Activated T-cell treated with anti-CD3 and anti-CD28 coated beads, Interleukin-2, amount 50 U/mL, for 72 hours (primary cell): ENCODE measurements at regions not wholly inside any gene's neighbourhood (a gene's known extent, or its start where the extent isn't known, plus 50 kb on each side); places are given as distances from the start of the nearest gene placed in this dataset.

Source experiments
- ATAC-seq, 2 donors: fragments of 150-1000 bp; cut with Tn5 transposase; replicated peaks in 1 of 2; 2 replicates each; pipeline ENCODE4 v1.10.0; 2021; ENCODE audit warnings: moderate library complexity in 2 of 2, mild to moderate bottlenecking in 1 of 2
- DNase-seq, 2 donors: peaks; one replicate each; pipeline ENCODE4 v3.0.0; 2021 to 2022; ENCODE audit warnings: mixed read lengths in 1 of 2
- H3K27ac Mint-ChIP-seq: one replicate; pipeline ENCODE4 v1.8.0; 2022; ENCODE audit warnings: mild to moderate bottlenecking, moderate library complexity, mixed read lengths
- H3K27me3 Mint-ChIP-seq: one replicate; pipeline ENCODE4 v1.8.0; 2022; ENCODE audit warnings: low read depth, mixed read lengths
- H3K36me3 Mint-ChIP-seq, 2 donors: one replicate each; pipeline ENCODE4 v1.8.0; 2022; ENCODE audit warnings: mixed read lengths in 2 of 2, mild to moderate bottlenecking in 1 of 2; ENCODE audit not compliant: insufficient read depth in 2 of 2
- H3K4me1 Mint-ChIP-seq: one replicate; pipeline ENCODE4 v1.8.0; 2022; ENCODE audit warnings: low read depth, mixed read lengths
- H3K4me3 Mint-ChIP-seq, 2 donors: one replicate each; pipeline ENCODE4 v1.8.0; 2022; ENCODE audit warnings: mild to moderate bottlenecking in 2 of 2, mixed read lengths in 2 of 2, moderate library complexity in 2 of 2
- H3K9me3 Mint-ChIP-seq, 2 donors: one replicate each; pipeline ENCODE4 v1.8.0; 2022; ENCODE audit warnings: mixed read lengths in 2 of 2

- peak in 1 of 2 donors; percentile 11 for ATAC-seq
- H3K27ac Mint-ChIP-seq = no peak overlapping the region
- no peak for DNase-seq
- no peaks in the 10 kb centered on the region for H3K36me3 Mint-ChIP-seq
- peaks cover 0 to 2% of the 10 kb centered on the region in 2 donors for H3K9me3 Mint-ChIP-seq
- H3K4me3 Mint-ChIP-seq = no peak overlapping the region
- peaks cover 7% of the 10 kb centered on the region for H3K27me3 Mint-ChIP-seq
- no peaks in the 10 kb centered on the region for H3K4me1 Mint-ChIP-seq
Observed at GRCh38 chr14:30295980-30296379, 263.0 kb upstream of the G2E3 start.

- no peaks in the 10 kb centered on the region for H3K36me3 Mint-ChIP-seq
- no peak for ATAC-seq
- peak; percentile 4 to 5 for DNase-seq
- H3K27ac Mint-ChIP-seq = no peak overlapping the region
- peak overlapping the region; percentile 26 to 55 for H3K4me3 Mint-ChIP-seq
- no peaks in the 10 kb centered on the region for H3K4me1 Mint-ChIP-seq
- peaks cover 0 to 2% of the 10 kb centered on the region in 2 donors for H3K9me3 Mint-ChIP-seq
- H3K27me3 Mint-ChIP-seq = peaks cover 7% of the 10 kb centered on the region
Observed at GRCh38 chr14:30296931-30297405, 262.0 kb upstream of the G2E3 start.

- H3K27me3 Mint-ChIP-seq = peaks cover 11% of the 10 kb centered on the region
- DNase-seq = no peak
- H3K27ac Mint-ChIP-seq = no peak overlapping the region
- H3K4me3 Mint-ChIP-seq = no peak overlapping the region
- no peaks in the 10 kb centered on the region for H3K36me3 Mint-ChIP-seq
- H3K4me1 Mint-ChIP-seq = no peaks in the 10 kb centered on the region
- ATAC-seq = no peak
- peaks cover 0 to 2% of the 10 kb centered on the region in 2 donors for H3K9me3 Mint-ChIP-seq
Observed at GRCh38 chr14:30297876-30298795, 260.8 kb upstream of the G2E3 start.

- Mint-ChIP-seq H3K36me3 (no peaks in the 10 kb centered on the region), H3K4me1 (no peaks in the 10 kb centered on the region), H3K27ac (no peak overlapping the region), H3K9me3 (peaks cover 0 to 2% of the 10 kb centered on the region in 2 donors), H3K4me3 (no peak overlapping the region), H3K27me3 (peaks cover 14% of the 10 kb centered on the region)
- ATAC-seq = no peak
- DNase-seq = no peak
Observed at GRCh38 chr14:30299915-30300314, 259.0 kb upstream of the G2E3 start.

- Mint-ChIP-seq H3K36me3 (no peaks in the 10 kb centered on the region), H3K27me3 (peaks cover 20% of the 10 kb centered on the region), H3K27ac (no peak overlapping the region), H3K4me3 (no peak overlapping the region), H3K4me1 (no peaks in the 10 kb centered on the region), H3K9me3 (no peaks in the 10 kb centered on the region)
- ATAC-seq (no peak), DNase-seq (no peak)
Observed at GRCh38 chr14:30303350-30303749, 255.6 kb upstream of the G2E3 start.

- Mint-ChIP-seq H3K9me3 (no peaks in the 10 kb centered on the region), H3K36me3 (no peaks in the 10 kb centered on the region), H3K4me3 (no peak overlapping the region), H3K4me1 (no peaks in the 10 kb centered on the region), H3K27ac (no peak overlapping the region), H3K27me3 (peaks cover 13% of the 10 kb centered on the region)
- DNase-seq = no peak
- ATAC-seq = no peak
Observed at GRCh38 chr14:30305346-30305745, 253.6 kb upstream of the G2E3 start.

- Mint-ChIP-seq H3K36me3 (no peaks in the 10 kb centered on the region), H3K4me3 (no peak overlapping the region), H3K9me3 (peaks cover 1 to 5% of the 10 kb centered on the region in 2 donors), H3K27me3 (peaks cover 13% of the 10 kb centered on the region), H3K27ac (no peak overlapping the region), H3K4me1 (no peaks in the 10 kb centered on the region)
- DNase-seq = no peak
- no peak for ATAC-seq
Observed at GRCh38 chr14:30309405-30309804, 249.6 kb upstream of the G2E3 start.

GRCh38 chr14:30312214-30312613, 246.7 kb upstream of the G2E3 start:
- Mint-ChIP-seq H3K27me3 (peaks cover 8% of the 10 kb centered on the region), H3K27ac (no peak overlapping the region), H3K36me3 (peaks cover 0 to 2% of the 10 kb centered on the region in 2 donors), H3K9me3 (peaks cover 1 to 5% of the 10 kb centered on the region in 2 donors), H3K4me3 (no peak overlapping the region), H3K4me1 (no peaks in the 10 kb centered on the region)
- ATAC-seq (no peak), DNase-seq (no peak)

- Mint-ChIP-seq H3K4me1 (no peaks in the 10 kb centered on the region), H3K36me3 (peaks cover 0 to 2% of the 10 kb centered on the region in 2 donors), H3K4me3 (no peak overlapping the region), H3K9me3 (peaks cover under 1 to 5% of the 10 kb centered on the region in 2 donors), H3K27ac (no peak overlapping the region), H3K27me3 (peaks cover 8% of the 10 kb centered on the region)
- DNase-seq (no peak), ATAC-seq (no peak)
Observed at GRCh38 chr14:30317729-30318128, 241.2 kb upstream of the G2E3 start.

- no peaks in the 10 kb centered on the region for H3K4me1 Mint-ChIP-seq
- ATAC-seq (no peak), DNase-seq (no peak)
- no peak overlapping the region for H3K4me3 Mint-ChIP-seq
- no peaks in the 10 kb centered on the region for H3K36me3 Mint-ChIP-seq
- peaks cover 8% of the 10 kb centered on the region for H3K27me3 Mint-ChIP-seq
- no peak overlapping the region for H3K27ac Mint-ChIP-seq
- H3K9me3 Mint-ChIP-seq = no peaks in the 10 kb centered on the region
Observed at GRCh38 chr14:30322819-30323218, 236.1 kb upstream of the G2E3 start.

GRCh38 chr14:30330033-30330432, 228.9 kb upstream of the G2E3 start:
- Mint-ChIP-seq H3K4me1 (peaks cover 15% of the 10 kb centered on the region), H3K27me3 (peaks cover 33% of the 10 kb centered on the region), H3K27ac (no peak overlapping the region), H3K36me3 (peaks cover 1 to 4% of the 10 kb centered on the region in 2 donors), H3K4me3 (no peak overlapping the region), H3K9me3 (peaks cover 1 to 5% of the 10 kb centered on the region in 2 donors)
- no peak for DNase-seq
- ATAC-seq = no peak

GRCh38 chr14:30330445-30330844, 228.5 kb upstream of the G2E3 start:
- ATAC-seq (no peak), DNase-seq (no peak)
- Mint-ChIP-seq H3K4me1 (peaks cover 15% of the 10 kb centered on the region), H3K27ac (no peak overlapping the region), H3K4me3 (no peak overlapping the region), H3K9me3 (peaks cover 1 to 5% of the 10 kb centered on the region in 2 donors), H3K36me3 (peaks cover 1 to 4% of the 10 kb centered on the region in 2 donors), H3K27me3 (peaks cover 33% of the 10 kb centered on the region)

- DNase-seq = no peak
- peaks cover 1 to 4% of the 10 kb centered on the region in 2 donors for H3K36me3 Mint-ChIP-seq
- peaks cover 19% of the 10 kb centered on the region for H3K4me1 Mint-ChIP-seq
Observed at GRCh38 chr14:30331030-30331429, 227.9 kb upstream of the G2E3 start.

More at GRCh38 chr14:30331030-30331429, 227.9 kb upstream of the G2E3 start:
- no peak overlapping the region for H3K4me3 Mint-ChIP-seq
- no peak overlapping the region for H3K27ac Mint-ChIP-seq
- ATAC-seq = no peak
- H3K27me3 Mint-ChIP-seq = peaks cover 33% of the 10 kb centered on the region
- peaks cover 1 to 5% of the 10 kb centered on the region in 2 donors for H3K9me3 Mint-ChIP-seq
